H9 (cell line): ENCODE measurements at regions not wholly inside any gene's neighbourhood (a gene's known extent, or its start where the extent isn't known, plus 50 kb on each side); places are given as distances from the start of the nearest gene placed in this dataset.

Experiments
- DNase-seq: peaks from one replicate; pipeline ENCODE4 v3.0.0-alpha.2; 2017
- H2AFZ ChIP-seq: one replicate; pipeline ENCODE4 v1.6.1; 2013; ENCODE audit warnings: mild to moderate bottlenecking, low read length, control low read depth, moderate library complexity
- H2AK5ac ChIP-seq: 2 replicates; pipeline ENCODE4 v1.6.1; 2013; ENCODE audit warnings: low read length, control low read depth, mixed read lengths; ENCODE audit not compliant: insufficient read length
- H2BK120ac ChIP-seq: one replicate; pipeline ENCODE4 v1.6.1; 2013; ENCODE audit warnings: low read depth, mild to moderate bottlenecking, low read length, control low read depth, inconsistent platforms; ENCODE audit not compliant: poor library complexity, severe bottlenecking
- H2BK12ac ChIP-seq: 2 replicates; pipeline ENCODE4 v1.6.1; 2013; ENCODE audit warnings: low read length, control low read depth, mixed read lengths, low read depth; ENCODE audit not compliant: insufficient read length
- H2BK15ac ChIP-seq: 2 replicates; pipeline ENCODE4 v1.6.1; 2013; ENCODE audit warnings: low read depth, low read length, control low read depth
- H2BK20ac ChIP-seq: one replicate; pipeline ENCODE4 v1.6.1; 2013; ENCODE audit warnings: low read depth, mild to moderate bottlenecking, low read length, control low read depth, inconsistent platforms; ENCODE audit not compliant: poor library complexity, severe bottlenecking
- H2BK5ac ChIP-seq: 2 replicates; pipeline ENCODE4 v1.6.1; 2013; ENCODE audit warnings: low read length, control low read depth, mixed read lengths; ENCODE audit not compliant: insufficient read length
- H3K14ac ChIP-seq: 2 replicates; pipeline ENCODE4 v1.6.1; 2013; ENCODE audit warnings: low read length, control low read depth; ENCODE audit not compliant: insufficient read depth
- H3K18ac ChIP-seq: 2 replicates; pipeline ENCODE4 v1.6.1; 2013; ENCODE audit warnings: low read depth, mild to moderate bottlenecking, mixed read lengths, low read length, control low read depth; ENCODE audit not compliant: insufficient read length
- H3K23ac ChIP-seq: 2 replicates; pipeline ENCODE4 v1.6.1; 2013; ENCODE audit warnings: low read length, control low read depth, mixed read lengths, low read depth; ENCODE audit not compliant: insufficient read length
- H3K23me2 ChIP-seq: 2 replicates; pipeline ENCODE4 v1.6.1; 2013; ENCODE audit warnings: low read depth, mild to moderate bottlenecking, mixed read lengths, low read length, control low read depth; ENCODE audit not compliant: insufficient read length, poor library complexity, severe bottlenecking
- H3K27ac ChIP-seq: 2 replicates; pipeline ENCODE4 v1.5.1; 2013; ENCODE audit warnings: low read length, control low read depth, mixed read lengths, low read depth; ENCODE audit not compliant: insufficient read length
- H3K27me3 ChIP-seq: 2 replicates; pipeline ENCODE4 v1.6.1; 2013; ENCODE audit warnings: low read length, control low read depth, inconsistent platforms; ENCODE audit not compliant: insufficient read depth
- H3K4ac ChIP-seq: 2 replicates; pipeline ENCODE4 v1.6.1; 2013; ENCODE audit warnings: low read depth, mild to moderate bottlenecking, control low read depth, inconsistent platforms, low read length, moderate library complexity
- H3K4me1 ChIP-seq: 2 replicates; pipeline ENCODE4 v1.6.1; 2013; ENCODE audit warnings: low read length, control low read depth, inconsistent platforms; ENCODE audit not compliant: insufficient read depth
- H3K4me2 ChIP-seq: 2 replicates; pipeline ENCODE4 v1.6.1; 2013; ENCODE audit warnings: low read length, control low read depth, mixed read lengths; ENCODE audit not compliant: insufficient read length, insufficient read depth
- H3K56ac ChIP-seq: 2 replicates; pipeline ENCODE4 v1.6.1; 2013; ENCODE audit warnings: low read depth, mild to moderate bottlenecking, mixed read lengths, low read length, control low read depth; ENCODE audit not compliant: insufficient read length
- H3K79me1 ChIP-seq: 2 replicates; pipeline ENCODE4 v1.6.1; 2013; ENCODE audit warnings: low read depth, mild to moderate bottlenecking, moderate library complexity, low read length, control low read depth, inconsistent platforms; ENCODE audit not compliant: insufficient read depth, poor library complexity, severe bottlenecking
- H3K79me2 ChIP-seq: 2 replicates; pipeline ENCODE4 v1.6.1; 2013; ENCODE audit warnings: low read length, control low read depth, inconsistent platforms; ENCODE audit not compliant: insufficient read depth
- H3K9ac ChIP-seq: 2 replicates; pipeline ENCODE4 v1.6.1; 2013; ENCODE audit warnings: low read length, control low read depth, mixed read lengths; ENCODE audit not compliant: insufficient read length; ENCODE audit errors: extremely low read depth
- H3K9me3 ChIP-seq: one replicate; pipeline ENCODE4 v1.6.1; 2013; ENCODE audit warnings: low read depth, low read length, inconsistent platforms; ENCODE audit not compliant: control insufficient read depth
- H3T11ph ChIP-seq: one replicate; pipeline ENCODE4 v1.6.1; 2013; ENCODE audit warnings: mild to moderate bottlenecking, low read length, control low read depth, inconsistent platforms
- H4K20me1 ChIP-seq: one replicate; pipeline ENCODE4 v1.6.1; 2013; ENCODE audit not compliant: control insufficient read depth, insufficient read length, insufficient read depth
- H4K5ac ChIP-seq: 2 replicates; pipeline ENCODE4 v1.6.1; 2013; ENCODE audit warnings: low read depth, mild to moderate bottlenecking, mixed read lengths, low read length, control low read depth; ENCODE audit not compliant: insufficient read length
- H4K8ac ChIP-seq: replicated peaks from 2 replicates; pipeline ENCODE4 v1.6.1; 2013; ENCODE audit warnings: low read length, control low read depth, mixed read lengths, low read depth; ENCODE audit not compliant: insufficient read length
- H4K91ac ChIP-seq: 2 replicates; pipeline ENCODE4 v1.6.1; 2013; ENCODE audit warnings: low read depth, mild to moderate bottlenecking, moderate library complexity, mixed read lengths, low read length, control low read depth; ENCODE audit not compliant: insufficient read length
- H3K27ac Mint-ChIP-seq, 3 experiments: 2 replicates in 2 of 3; 3 replicates in 1 of 3; pipeline ENCODE4 v1.8.0; 2020 to 2021; ENCODE audit warnings: mixed read lengths in 3 of 3, mild to moderate bottlenecking in 1 of 3, moderate library complexity in 1 of 3
- H3K27me3 Mint-ChIP-seq: 2 replicates; pipeline ENCODE4 v1.8.0; 2021; ENCODE audit warnings: low read depth, mild to moderate bottlenecking, moderate library complexity, mixed read lengths
- H3K36me3 Mint-ChIP-seq, 3 experiments: 2 replicates in 2 of 3; 3 replicates in 1 of 3; pipeline ENCODE4 v1.8.0; 2020 to 2021; ENCODE audit warnings: low read depth in 3 of 3, mixed read lengths in 3 of 3; ENCODE audit not compliant: insufficient read depth in 1 of 3
- H3K4me1 Mint-ChIP-seq, 2 experiments: 2 replicates each; pipeline ENCODE4 v1.8.0; 2020; ENCODE audit warnings: mixed read lengths in 2 of 2
- H3K4me3 Mint-ChIP-seq, 2 experiments: 2 replicates in 1 of 2; 3 replicates in 1 of 2; pipeline ENCODE4 v1.8.0; 2020 to 2021; ENCODE audit warnings: mild to moderate bottlenecking in 2 of 2, mixed read lengths in 2 of 2, moderate library complexity in 1 of 2
- H3K9me3 Mint-ChIP-seq, 2 experiments: 2 replicates in 1 of 2; 3 replicates in 1 of 2; pipeline ENCODE4 v1.8.0; 2020; ENCODE audit warnings: mild to moderate bottlenecking in 2 of 2, mixed read lengths in 2 of 2, moderate library complexity in 1 of 2
- CTCF ChIP-seq: fragments of 200-600 bp; sonication (generic); conservative IDR thresholded peaks from 3 replicates; pipeline ENCODE4 v1.8.0; 2021; ENCODE audit warnings: antibody characterized with exemption, mild to moderate bottlenecking
- WGBS: extraction: QIAGEN DNeasy Blood & Tissue Kit; methylation state at CpG from one replicate; pipeline ENCODE4 v1.1.7; 2013; ENCODE audit warnings: missing lambda C conversion rate, low lambda C conversion rate, mixed read lengths; ENCODE audit not compliant: insufficient read length; ENCODE audit errors: extremely low coverage; 5-methylcytosine and 5-hydroxymethylcytosine counted together

DNA sequence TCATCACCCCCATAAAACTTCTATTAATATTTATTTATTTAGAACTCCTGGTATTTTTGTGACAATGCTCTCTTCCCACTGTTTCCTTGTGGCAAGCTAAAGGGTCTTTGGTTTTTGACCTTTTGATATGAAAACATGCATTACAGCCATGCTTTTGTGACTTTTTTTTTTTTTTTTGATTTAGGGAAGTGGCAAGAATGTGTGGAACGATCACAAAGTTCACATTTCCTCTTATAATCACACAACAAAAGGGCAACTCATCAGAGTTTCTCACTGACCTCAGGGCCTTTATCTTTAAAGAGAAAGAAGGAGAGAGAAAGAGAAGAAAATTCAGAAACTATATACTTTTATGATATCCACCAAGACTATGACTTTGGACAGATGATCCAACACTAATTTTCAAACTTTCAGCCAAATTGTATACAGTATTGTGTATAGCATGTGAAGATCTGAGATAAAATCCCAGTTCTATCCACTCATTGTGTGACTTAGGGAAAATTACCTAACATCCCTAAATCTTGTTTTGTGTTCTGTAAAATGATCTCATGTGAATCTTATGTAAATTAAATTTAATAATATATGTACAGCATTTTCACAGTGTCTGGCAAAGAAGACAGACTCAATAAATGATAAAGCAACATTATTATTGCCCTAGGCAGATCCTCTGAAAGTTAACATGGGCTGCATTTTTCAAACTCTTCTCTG lies 106.8 kb upstream of the MARCKS start:
- H4K5ac ChIP-seq, result no peak overlapping the region
- H2BK5ac ChIP-seq, result no peak overlapping the region
- H3K79me1 ChIP-seq, result no peaks in the 10 kb centered on the region
- no peaks in the 10 kb centered on the region for H4K20me1 ChIP-seq
- Mint-ChIP-seq H3K27ac (no peak overlapping the region; a peak in 1 of 7 replicates), H3K9me3 (no peaks in the 10 kb centered on the region), H3K36me3 (no peaks in the 10 kb centered on the region), H3K4me1 (0 out of 4 replicates have a peak, but pooled peaks cover 0 to 1% of the 10 kb centered on the region in 2 experiments), H3K27me3 (no peaks in the 10 kb centered on the region), H3K4me3 (no peak overlapping the region)
- H3K23me2 ChIP-seq, result no peaks in the 10 kb centered on the region
- no peak overlapping the region for H3K18ac ChIP-seq
- H3K4ac ChIP-seq, result no peak overlapping the region
- no peak overlapping the region for H3K4me2 ChIP-seq
- no peak overlapping the region for H3K23ac ChIP-seq
- no peak overlapping the region for H4K8ac ChIP-seq
- H3K27ac ChIP-seq, result no peak overlapping the region
- H3K14ac ChIP-seq, result no peak overlapping the region
- H3K4me1 ChIP-seq, result no peaks in the 10 kb centered on the region
- H3K79me2 ChIP-seq, result no peaks in the 10 kb centered on the region
- no peak overlapping the region for H2BK15ac ChIP-seq
- no peak overlapping the region for H3K9ac ChIP-seq
- no peak overlapping the region for H3T11ph ChIP-seq
- H3K56ac ChIP-seq, result no peak overlapping the region
- H4K91ac ChIP-seq, result no peak overlapping the region
- DNase-seq, result no peak
- no peak overlapping the region for H2BK20ac ChIP-seq
- H2BK120ac ChIP-seq, result no peak overlapping the region
- H3K9me3 ChIP-seq, result no peaks in the 10 kb centered on the region
- TF ChIP-seq CTCF, result no peak
- WGBS, result no CpG with 5 or more reads among the region's 1 CpG
- no peaks in the 10 kb centered on the region for H3K27me3 ChIP-seq
- H2AFZ ChIP-seq, result no peak overlapping the region
- no peak overlapping the region for H2BK12ac ChIP-seq
- H2AK5ac ChIP-seq, result no peak overlapping the region
